Small intestine (tissue), 7 donors: ENCODE measurements at regions not wholly inside any gene's neighbourhood (a gene's known extent, or its start where the extent isn't known, plus 50 kb on each side); places are given as distances from the start of the nearest gene placed in this dataset.

Experiments used
- DNase-seq, 2 donors: peaks; one replicate each; pipeline versions ENCODE4 v3.0.0 to v3.0.0-alpha.2; 2013
- FAIRE-seq: peaks from 2 replicates; lab custom pipeline; 2012; peaks lifted over from hg19 to GRCh38; lab: Jason Lieb, UNC
- H3K27ac ChIP-seq, 3 donors: one replicate each; pipeline ENCODE4 v1.5.1; 2013; ENCODE audit warnings: low read length in 2 of 3, mild to moderate bottlenecking in 2 of 3, control low read depth in 1 of 3, inconsistent platforms in 1 of 3, low read depth in 1 of 3, moderate library complexity in 1 of 3
- H3K27me3 ChIP-seq, 3 donors: one replicate each; pipeline ENCODE4 v1.6.1; 2013; ENCODE audit warnings: low read length in 3 of 3, inconsistent platforms in 1 of 3; ENCODE audit not compliant: control insufficient read depth in 3 of 3, insufficient read depth in 3 of 3
- H3K36me3 ChIP-seq, 3 donors: one replicate each; pipeline ENCODE4 v1.6.1; 2013; ENCODE audit warnings: low read length in 3 of 3, inconsistent platforms in 1 of 3, low read depth in 1 of 3, mild to moderate bottlenecking in 1 of 3, moderate library complexity in 1 of 3; ENCODE audit not compliant: control insufficient read depth in 3 of 3, insufficient read depth in 2 of 3
- H3K4me1 ChIP-seq, 3 donors: one replicate each; pipeline ENCODE4 v1.6.1; 2013; ENCODE audit warnings: low read length in 2 of 3, inconsistent platforms in 1 of 3, low read depth in 1 of 3, mild to moderate bottlenecking in 1 of 3, moderate library complexity in 1 of 3; ENCODE audit not compliant: control insufficient read depth in 3 of 3, insufficient read depth in 2 of 3
- H3K4me3 ChIP-seq, 3 donors: one replicate each; pipeline ENCODE4 v1.5.1; 2013; ENCODE audit warnings: low read length in 3 of 3, control low read depth in 1 of 3, inconsistent platforms in 1 of 3, low read depth in 1 of 3, mild to moderate bottlenecking in 1 of 3, moderate library complexity in 1 of 3
- H3K9me3 ChIP-seq, 2 donors: one replicate each; pipeline ENCODE4 v1.6.1; 2013; ENCODE audit warnings: low read depth in 1 of 2, low read length in 1 of 2; ENCODE audit not compliant: control insufficient read depth in 2 of 2, insufficient read depth in 1 of 2
- WGBS, 3 donors: extraction: QIAGEN DNeasy Blood & Tissue Kit; methylation state at CpG; one replicate each; pipeline ENCODE4 v1.1.7; 2013; 5-methylcytosine and 5-hydroxymethylcytosine counted together
- donor health status: healthy with polysubstance abuse.
- donor health status: control.
- donor health status: control.
- donor health status: Bipolar disorder and iron deficiency.
- donor health status: healthy.

DNA sequence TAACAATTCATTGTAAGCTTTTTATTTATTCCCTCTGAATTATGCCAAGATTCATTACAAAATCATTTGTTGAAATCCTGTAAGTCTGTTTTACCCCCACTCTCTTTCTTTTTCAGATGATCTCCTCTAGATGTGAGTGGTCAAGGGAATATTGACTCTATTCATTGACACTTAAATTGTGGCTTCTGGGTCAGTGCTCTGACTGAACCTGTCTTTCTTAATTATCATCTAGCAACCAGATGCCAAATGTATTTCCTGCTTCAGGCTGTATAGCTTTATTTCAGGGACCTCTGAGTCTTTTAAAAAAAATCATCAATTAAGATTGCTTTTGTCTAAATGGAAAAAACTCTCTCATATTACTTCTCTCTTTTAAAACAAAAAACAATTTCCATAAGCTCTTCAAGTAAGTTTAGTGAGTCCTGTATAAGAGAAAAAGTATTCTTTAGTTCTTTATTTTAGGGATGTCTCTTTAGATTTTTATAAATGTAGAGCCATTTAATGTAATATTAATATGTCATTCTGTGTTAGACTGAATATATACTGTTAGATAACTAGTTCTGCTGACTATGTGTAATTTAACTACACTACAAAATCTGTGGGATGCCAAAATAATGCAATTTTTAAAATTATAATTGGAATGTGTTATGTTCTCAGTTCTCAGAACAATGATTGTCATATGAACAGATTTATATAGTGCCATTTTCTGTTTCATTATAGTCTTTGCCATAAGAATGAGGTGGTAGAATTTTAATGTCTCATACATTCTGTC is 645.8 kb upstream of the EDIL3 start:
- Histone ChIP-seq H3K9me3 (no peaks in the 10 kb centered on the region), H3K27ac (no peak overlapping the region), H3K4me1 (no peaks in the 10 kb centered on the region), H3K36me3 (no peaks in the 10 kb centered on the region), H3K4me3 (no peak overlapping the region), H3K27me3 (no peaks in the 10 kb centered on the region)
- no peak for FAIRE-seq
- no peak for DNase-seq

DNA sequence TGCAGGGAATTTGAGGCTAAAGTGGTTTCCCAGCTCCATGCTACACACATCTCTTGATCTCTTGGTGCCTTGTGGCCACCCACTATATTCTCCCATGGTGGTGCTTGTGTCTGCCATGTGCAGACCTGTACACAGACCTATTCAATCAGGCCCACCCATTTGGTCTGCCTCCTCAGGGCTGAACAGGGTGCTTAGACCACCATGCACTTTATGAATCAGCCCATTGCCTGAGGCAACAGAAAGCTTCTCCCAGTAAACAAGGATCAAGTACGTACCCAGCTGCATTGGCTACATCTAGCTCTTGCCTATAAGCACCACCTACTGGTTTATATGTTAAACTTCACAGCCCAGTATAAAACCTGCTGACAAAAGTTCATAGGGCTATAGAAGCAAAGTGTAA is 664.3 kb upstream of the EDIL3 start:
- no peak overlapping the region for H3K4me3 ChIP-seq
- 3 to 11% (median 8%) methylated on average over 1 of the region's 1 CpG for WGBS, 3 donors
- H3K36me3 ChIP-seq, result no peaks in the 10 kb centered on the region
- H3K4me1 ChIP-seq, result no peaks in the 10 kb centered on the region
- H3K9me3 ChIP-seq, result no peaks in the 10 kb centered on the region
- FAIRE-seq (no peak), DNase-seq (peak; percentile 0 to 7)
- H3K27ac ChIP-seq, result no peak overlapping the region
- no peaks in the 10 kb centered on the region for H3K27me3 ChIP-seq

DNA sequence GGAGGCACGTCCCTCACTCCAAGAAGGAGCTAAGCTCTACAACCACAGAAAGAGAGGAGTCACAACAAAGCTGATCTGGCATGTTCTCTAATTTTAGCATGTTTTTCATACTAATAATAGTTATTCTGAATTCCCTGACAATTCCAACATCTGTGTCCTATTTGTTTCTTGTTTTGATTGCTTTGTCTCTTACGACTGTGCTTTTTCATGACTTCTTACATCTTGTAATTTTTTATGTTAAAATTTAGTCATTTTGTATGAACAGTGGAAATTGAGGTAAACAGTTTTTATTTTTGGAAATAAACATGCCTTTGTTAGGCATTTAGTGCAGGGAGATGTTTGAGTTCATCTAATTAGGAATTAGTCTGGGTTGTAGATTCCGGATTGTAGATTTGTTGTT is 668.1 kb upstream of the EDIL3 start:
- Histone ChIP-seq H3K27me3 (no peaks in the 10 kb centered on the region), H3K36me3 (no peaks in the 10 kb centered on the region), H3K4me3 (no peak overlapping the region), H3K4me1 (no peaks in the 10 kb centered on the region), H3K27ac (no peak overlapping the region), H3K9me3 (no peaks in the 10 kb centered on the region)
- FAIRE-seq, result no peak
- WGBS, 3 donors, result 76 to 83% (median 80%) methylated on average over 3 of the region's 3 CpGs
- no peak for DNase-seq

DNA sequence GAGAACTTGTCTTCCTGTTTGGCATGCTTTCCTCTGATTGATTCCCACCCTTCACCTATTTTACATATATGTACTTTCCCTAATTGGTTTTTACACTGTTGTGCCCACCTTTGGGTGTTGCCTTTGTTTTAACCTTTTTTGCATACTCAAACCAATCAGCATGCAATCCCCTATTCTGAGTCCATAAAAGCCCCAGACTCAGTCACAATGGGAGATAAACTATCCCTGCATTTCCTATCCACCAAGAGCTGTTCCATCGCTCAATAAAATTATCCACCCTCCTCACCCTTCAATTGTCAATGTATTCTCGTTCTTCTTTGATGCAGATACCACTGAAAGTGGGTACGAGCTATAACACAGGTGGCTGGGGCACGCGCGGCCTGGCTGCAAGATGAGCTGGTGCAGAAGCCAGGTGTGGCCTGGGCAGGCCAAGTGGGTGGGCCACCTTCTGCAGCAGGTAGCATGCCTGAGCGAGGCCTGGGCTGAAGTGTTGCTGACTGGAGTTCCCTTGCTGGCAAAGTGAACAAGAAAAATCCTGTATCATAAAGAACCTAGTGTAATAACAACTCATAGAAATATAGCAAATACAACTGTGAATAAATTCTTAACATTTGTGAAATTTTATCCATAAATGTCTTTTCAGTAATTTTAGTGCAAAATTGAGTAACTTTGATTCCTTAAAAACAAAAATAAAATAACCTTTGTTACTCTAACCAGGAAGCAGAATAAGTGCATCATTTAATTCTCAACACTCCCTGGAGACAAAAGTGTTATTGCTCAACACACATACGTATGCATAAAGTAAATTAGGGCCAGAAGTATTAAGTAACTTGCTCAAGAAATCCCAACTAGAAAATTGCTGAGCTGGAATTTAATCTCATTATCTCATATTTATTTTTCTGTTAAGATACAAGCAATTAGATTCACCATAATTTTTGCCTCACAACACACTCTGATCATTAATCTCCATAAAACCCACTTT is 685.3 kb upstream of the EDIL3 start:
- H3K4me1 ChIP-seq, result no peaks in the 10 kb centered on the region
- H3K27me3 ChIP-seq, result no peaks in the 10 kb centered on the region
- H3K36me3 ChIP-seq, result no peaks in the 10 kb centered on the region
- H3K4me3 ChIP-seq, result no peak overlapping the region
- no peaks in the 10 kb centered on the region for H3K9me3 ChIP-seq
- no peak for FAIRE-seq
- no peak for DNase-seq
- WGBS, 3 donors, result 78 to 84% (median 84%) methylated on average over 8 of the region's 8 CpGs
- no peak overlapping the region for H3K27ac ChIP-seq

DNA sequence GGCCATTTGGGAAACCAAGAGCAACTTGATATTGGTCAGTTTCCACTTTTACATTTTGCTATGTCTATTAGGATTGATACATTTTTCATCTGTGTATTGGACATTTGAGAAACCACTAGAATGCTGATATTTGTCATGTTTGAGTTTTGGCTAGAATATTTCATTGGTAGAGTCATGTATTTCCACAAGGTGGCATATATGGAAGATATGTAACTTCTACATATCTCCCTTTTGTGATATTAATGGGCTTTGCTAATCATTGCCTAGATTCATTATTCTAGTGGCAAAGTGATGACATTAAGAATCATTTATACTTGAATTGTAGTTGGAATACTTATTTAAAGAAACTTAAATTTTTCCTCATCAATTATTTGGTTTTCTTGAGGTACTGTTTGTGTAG is 692.9 kb upstream of the EDIL3 start:
- no peaks in the 10 kb centered on the region for H3K4me1 ChIP-seq
- H3K4me3 ChIP-seq, result no peak overlapping the region
- no peaks in the 10 kb centered on the region for H3K36me3 ChIP-seq
- no peaks in the 10 kb centered on the region for H3K27me3 ChIP-seq
- FAIRE-seq (no peak), DNase-seq (no peak)
- H3K9me3 ChIP-seq, result no peaks in the 10 kb centered on the region
- H3K27ac ChIP-seq, result no peak overlapping the region

DNA sequence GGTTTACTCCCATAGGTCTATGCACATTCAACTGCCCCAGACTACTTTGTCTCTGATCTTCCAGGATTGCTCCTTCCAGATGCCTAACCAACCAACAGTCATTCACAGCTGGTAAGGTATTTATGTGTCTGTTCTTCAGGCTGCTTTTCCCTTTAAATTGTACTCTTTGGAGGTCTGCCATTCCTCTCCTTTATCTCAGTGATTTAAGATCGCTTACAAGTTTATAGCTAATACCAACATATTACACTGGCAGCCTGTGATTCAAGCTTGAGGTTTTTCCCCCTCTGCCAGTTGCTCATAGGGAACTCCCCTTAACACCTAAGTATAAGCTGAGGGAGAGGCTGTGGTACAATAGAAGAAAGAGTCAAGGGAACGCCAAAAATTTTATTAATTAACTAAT is 711.7 kb upstream of the EDIL3 start:
- no peak overlapping the region for H3K4me3 ChIP-seq
- no peak for FAIRE-seq
- no peak overlapping the region for H3K27ac ChIP-seq
- 70 to 86% (median 82%) methylated on average over 2 of the region's 2 CpGs for WGBS, 3 donors
- no peaks in the 10 kb centered on the region for H3K9me3 ChIP-seq
- H3K4me1 ChIP-seq, result no peaks in the 10 kb centered on the region
- no peak for DNase-seq
- no peaks in the 10 kb centered on the region for H3K27me3 ChIP-seq
- H3K36me3 ChIP-seq, result no peaks in the 10 kb centered on the region

DNA sequence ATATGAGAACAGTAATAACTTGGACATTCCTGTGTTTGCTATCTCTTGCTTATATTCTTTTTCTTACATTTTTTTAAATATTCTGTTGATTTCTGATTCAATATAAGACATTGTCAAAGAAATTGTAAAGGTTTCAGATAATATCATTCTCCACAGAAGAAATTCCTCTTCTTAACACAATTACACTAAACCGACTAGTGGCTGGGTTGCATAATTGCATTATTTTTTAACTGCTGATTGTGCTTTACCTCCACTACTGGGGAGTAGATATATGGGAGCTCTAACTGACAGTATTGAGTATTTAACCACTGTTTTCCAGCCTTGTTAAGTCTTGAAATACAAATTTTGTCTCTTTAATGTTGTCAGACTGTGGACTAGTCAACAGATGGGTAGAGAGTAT is 723.8 kb upstream of the EDIL3 start:
- no peak for FAIRE-seq
- Histone ChIP-seq H3K9me3 (no peaks in the 10 kb centered on the region), H3K27me3 (no peaks in the 10 kb centered on the region), H3K36me3 (no peaks in the 10 kb centered on the region), H3K4me1 (no peaks in the 10 kb centered on the region), H3K27ac (no peak overlapping the region), H3K4me3 (no peak overlapping the region)
- WGBS, 3 donors, result 27 to 59% (median 41%) methylated on average over 1 of the region's 1 CpG
- DNase-seq, result no peak

DNA sequence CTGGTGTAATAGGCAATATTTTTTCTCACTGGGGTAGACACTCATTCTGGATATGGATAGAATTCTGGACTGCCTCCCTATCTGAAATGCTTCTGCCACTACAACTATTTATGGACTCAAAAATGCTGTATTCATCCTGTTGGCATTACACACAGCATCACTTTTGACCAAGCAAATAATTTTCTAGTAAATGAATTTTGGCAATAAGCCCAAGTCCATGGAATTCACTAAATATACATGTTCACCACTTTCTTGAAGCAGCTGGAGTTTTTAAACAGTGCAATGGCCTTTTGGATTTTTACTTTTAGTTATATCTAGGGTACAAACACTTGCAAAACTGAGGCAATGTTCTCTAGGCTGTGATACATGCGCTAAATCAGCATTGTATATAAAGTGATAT is 724.9 kb upstream of the EDIL3 start:
- no peak for DNase-seq
- Histone ChIP-seq H3K27me3 (no peaks in the 10 kb centered on the region), H3K4me1 (no peaks in the 10 kb centered on the region), H3K27ac (no peak overlapping the region), H3K9me3 (no peaks in the 10 kb centered on the region), H3K36me3 (no peaks in the 10 kb centered on the region), H3K4me3 (no peak overlapping the region)
- FAIRE-seq, result no peak
- 68 to 83% (median 76%) methylated on average over 1 of the region's 1 CpG for WGBS, 3 donors
